ENCODE measurements at regions not wholly inside any gene's neighbourhood (a gene's known extent, or its start where the extent isn't known, plus 50 kb on each side); places are given as distances from the start of the nearest gene placed in this dataset.

DNA sequence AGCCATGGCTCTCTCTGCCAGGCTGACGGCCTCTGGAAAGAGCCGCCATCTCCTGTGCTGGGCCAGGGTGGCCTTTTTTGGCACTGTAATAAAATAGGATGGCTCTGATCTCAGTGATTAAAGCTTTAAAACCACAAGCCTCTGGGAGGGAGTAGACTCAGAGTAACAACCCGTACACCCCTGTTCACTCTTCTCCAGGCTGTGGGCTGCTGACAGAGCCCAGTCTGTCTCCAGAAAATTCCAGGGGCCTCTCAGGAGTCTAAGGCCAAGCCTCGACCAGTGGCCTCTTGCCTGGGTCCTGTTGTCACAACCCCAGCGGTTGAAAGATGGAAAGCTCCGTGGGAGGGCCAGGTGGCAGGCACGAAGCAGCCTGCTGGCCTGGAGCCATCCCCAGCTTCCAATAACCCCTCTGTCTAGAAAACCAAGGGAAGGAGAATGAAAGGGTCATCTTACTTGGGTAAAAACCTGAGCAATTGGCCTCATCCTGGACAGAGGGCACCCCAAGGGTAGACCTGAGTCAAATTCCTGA is 286.7 kb upstream of the ZNF462 start:
- TF ChIP-seq, protein P1, sequence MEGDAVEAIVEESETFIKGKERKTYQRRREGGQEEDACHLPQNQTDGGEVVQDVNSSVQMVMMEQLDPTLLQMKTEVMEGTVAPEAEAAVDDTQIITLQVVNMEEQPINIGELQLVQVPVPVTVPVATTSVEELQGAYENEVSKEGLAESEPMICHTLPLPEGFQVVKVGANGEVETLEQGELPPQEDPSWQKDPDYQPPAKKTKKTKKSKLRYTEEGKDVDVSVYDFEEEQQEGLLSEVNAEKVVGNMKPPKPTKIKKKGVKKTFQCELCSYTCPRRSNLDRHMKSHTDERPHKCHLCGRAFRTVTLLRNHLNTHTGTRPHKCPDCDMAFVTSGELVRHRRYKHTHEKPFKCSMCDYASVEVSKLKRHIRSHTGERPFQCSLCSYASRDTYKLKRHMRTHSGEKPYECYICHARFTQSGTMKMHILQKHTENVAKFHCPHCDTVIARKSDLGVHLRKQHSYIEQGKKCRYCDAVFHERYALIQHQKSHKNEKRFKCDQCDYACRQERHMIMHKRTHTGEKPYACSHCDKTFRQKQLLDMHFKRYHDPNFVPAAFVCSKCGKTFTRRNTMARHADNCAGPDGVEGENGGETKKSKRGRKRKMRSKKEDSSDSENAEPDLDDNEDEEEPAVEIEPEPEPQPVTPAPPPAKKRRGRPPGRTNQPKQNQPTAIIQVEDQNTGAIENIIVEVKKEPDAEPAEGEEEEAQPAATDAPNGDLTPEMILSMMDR (IDR thresholded peaks at IDR 0.05; ENCODE audit: low read depth, low read length, missing input control), result no peak
- TF ChIP-seq, protein P2, sequence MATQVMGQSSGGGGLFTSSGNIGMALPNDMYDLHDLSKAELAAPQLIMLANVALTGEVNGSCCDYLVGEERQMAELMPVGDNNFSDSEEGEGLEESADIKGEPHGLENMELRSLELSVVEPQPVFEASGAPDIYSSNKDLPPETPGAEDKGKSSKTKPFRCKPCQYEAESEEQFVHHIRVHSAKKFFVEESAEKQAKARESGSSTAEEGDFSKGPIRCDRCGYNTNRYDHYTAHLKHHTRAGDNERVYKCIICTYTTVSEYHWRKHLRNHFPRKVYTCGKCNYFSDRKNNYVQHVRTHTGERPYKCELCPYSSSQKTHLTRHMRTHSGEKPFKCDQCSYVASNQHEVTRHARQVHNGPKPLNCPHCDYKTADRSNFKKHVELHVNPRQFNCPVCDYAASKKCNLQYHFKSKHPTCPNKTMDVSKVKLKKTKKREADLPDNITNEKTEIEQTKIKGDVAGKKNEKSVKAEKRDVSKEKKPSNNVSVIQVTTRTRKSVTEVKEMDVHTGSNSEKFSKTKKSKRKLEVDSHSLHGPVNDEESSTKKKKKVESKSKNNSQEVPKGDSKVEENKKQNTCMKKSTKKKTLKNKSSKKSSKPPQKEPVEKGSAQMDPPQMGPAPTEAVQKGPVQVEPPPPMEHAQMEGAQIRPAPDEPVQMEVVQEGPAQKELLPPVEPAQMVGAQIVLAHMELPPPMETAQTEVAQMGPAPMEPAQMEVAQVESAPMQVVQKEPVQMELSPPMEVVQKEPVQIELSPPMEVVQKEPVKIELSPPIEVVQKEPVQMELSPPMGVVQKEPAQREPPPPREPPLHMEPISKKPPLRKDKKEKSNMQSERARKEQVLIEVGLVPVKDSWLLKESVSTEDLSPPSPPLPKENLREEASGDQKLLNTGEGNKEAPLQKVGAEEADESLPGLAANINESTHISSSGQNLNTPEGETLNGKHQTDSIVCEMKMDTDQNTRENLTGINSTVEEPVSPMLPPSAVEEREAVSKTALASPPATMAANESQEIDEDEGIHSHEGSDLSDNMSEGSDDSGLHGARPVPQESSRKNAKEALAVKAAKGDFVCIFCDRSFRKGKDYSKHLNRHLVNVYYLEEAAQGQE (IDR thresholded peaks at IDR 0.05), result no peak
- no peak for TF ChIP-seq RAD21 (IDR thresholded peaks at IDR 0.05)

Measured in liver (tissue), 3 donors.